NCI-H1048 (cell line): ENCODE measurements at regions not wholly inside any gene's neighbourhood (a gene's known extent, or its start where the extent isn't known, plus 50 kb on each side); places are given as distances from the start of the nearest gene placed in this dataset.
"Not testable (repeated sequence)": the region's sequence is repeated elsewhere in the genome, so short reads cannot be mapped to it uniquely, and the experiment has no call there.

Experiments used
- DNase-seq: peaks from one replicate; lab custom pipeline; 2025; lab: John Stamatoyannopoulos, UW

DNA sequence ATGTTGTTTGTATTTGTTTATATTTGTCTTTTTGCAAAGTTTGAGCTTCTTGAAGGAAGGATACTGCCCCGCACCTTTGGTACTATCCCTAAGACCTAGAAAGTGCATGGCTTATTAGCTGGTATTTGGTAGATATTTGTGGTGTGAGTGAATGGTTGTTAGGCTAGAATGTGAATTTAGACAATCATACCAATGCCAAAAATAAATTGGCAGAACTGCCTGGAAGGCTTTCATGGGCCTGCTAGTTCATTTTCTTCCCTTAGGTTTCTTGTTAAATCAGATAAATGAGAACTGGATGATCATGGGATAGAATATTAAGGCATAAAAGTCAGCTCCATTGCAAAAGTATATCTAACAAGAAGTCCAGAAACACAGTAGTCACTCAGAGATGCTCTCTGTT lies 147.5 kb upstream of the TSLP start:
- no peak for DNase-seq

DNA sequence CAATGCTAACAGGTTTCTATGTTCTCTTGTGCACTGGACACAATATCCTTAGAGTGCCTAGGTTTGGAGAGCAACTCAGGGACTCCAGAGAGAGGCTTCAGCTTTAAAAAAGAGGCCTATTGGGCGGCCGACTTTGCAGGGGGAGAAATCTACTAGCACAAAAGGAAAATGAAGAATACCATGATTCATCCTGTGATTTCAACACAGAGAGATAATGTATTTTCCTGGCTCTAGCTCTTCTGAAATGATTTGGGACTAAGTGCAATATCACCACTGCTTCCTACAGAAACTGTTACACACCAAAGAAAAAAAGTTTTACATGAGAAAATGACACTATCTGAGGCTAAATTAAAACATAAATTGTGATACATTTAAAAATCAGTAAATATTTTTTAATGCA lies 146.1 kb upstream of the TSLP start:
- no peak for DNase-seq

DNA sequence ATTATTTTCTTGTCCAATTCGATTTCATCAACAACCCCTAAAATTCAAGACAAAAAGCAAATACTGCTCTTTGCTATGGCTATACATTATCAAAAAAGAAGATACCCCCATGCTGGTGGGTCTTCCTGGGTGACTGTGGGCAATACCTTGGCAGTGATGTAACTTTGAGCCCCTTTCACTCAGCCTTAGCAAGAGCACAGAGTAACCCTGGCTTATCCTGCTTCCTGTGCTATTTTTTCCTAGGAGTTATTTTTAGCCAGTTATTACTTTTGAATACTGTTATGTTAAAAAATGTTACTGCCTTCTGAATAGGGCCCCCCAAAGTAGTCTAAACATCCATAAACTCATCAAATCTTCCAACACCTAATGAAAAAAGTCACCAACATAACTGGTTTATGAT lies 145.6 kb upstream of the TSLP start:
- no peak for DNase-seq

DNA sequence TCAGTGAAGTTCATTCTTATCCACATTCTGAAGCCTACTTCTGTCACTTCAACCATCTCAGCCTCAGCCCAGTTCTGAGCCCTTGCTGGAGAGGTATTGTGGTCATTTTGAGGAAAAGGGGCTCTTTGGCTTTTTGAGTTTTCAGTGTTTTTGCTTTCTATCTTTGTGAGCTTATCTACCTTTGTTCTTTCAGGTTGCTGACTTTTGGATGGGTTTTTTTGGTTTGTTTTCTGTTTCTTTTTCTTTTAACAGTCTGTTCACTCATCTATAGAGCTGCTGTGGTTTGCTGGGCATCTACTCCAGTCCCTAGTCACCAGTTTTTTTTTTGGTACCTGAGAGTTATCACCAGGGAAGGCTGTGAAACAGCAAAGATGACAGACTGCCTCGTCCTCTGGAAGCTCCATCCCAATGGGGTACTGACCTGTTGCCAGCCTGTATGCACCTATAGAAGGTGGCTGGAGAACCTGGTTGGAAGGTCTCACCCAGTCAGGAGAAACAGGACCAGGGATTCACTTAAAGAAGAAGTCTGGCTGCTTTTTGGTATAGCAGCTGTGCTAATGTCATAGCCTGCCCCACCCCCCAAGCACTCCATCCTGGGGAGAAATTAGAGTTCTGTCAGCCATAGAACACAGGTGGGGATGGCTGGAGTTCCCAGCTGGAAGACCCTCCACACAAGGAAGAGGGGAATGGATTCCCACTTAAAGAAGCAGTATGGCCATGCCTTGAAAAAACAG lies 138.6 kb upstream of the TSLP start:
- DNase-seq = no peak

DNA sequence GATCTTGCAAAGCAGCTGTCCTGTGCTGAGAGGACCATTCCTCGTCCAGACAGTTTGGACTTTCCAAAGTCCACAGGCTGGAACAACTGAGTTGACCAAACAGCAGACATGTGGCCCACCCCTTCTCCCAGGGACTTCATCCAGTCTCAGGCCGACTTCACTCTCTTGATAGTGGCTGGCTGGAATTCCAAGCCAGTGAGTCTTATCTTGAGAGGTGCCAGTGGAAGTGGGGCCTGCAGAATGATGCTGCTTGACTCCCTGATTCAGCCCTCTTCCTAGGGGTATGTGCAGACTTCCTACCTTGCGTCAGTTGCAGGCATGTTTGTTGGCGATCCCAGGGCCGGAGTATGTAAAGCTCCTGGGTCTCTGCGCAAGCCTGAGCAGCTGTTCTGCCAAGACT lies 131.4 kb upstream of the TSLP start:
- no peak for DNase-seq

DNA sequence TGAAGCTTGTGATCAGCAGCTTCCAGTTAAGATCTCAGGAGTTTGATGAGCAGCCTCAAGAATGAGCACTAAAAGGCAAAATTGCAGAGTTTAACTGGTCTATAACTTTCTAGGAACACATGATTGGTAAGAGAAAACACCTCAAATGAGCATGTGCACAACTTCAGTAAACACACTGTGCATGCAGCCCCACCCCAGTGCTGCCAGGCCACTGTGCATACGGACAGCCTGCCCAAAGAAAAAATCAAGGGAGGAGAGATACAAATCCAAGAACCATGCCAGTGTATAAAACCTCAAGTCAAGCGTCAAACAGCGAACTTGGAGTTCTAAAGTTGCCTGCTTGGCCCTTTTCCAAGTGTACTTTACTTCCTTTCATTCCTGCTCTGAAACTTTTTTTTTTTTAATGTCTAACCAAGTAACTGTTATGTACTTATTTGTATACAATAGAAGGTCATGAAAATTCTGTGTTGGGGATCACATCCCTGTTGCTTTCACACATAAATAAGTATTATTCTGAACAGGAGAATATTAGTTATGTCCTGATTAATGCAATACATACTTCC lies 125.6 kb upstream of the TSLP start:
- no peak for DNase-seq

DNA sequence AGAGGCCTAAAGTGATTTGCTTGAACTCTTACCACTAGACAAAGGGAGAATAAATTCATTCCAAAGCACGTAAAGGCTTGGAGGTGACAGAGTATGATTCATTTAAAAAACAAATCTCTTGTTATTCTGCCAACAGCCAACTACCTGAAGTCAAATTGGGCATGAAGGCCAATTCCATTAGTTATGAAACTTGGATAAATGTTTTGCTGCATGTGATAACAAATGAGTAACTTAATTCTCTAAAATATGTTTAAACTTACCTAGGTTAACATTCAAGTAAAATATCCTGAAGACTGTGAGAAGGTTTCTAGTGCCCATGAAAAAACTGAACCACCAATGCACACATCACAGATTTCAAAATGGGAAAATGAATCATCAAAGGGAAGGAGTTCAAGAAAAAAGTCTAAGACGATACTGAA lies 120.1 kb upstream of the TSLP start:
- DNase-seq = no peak

DNA sequence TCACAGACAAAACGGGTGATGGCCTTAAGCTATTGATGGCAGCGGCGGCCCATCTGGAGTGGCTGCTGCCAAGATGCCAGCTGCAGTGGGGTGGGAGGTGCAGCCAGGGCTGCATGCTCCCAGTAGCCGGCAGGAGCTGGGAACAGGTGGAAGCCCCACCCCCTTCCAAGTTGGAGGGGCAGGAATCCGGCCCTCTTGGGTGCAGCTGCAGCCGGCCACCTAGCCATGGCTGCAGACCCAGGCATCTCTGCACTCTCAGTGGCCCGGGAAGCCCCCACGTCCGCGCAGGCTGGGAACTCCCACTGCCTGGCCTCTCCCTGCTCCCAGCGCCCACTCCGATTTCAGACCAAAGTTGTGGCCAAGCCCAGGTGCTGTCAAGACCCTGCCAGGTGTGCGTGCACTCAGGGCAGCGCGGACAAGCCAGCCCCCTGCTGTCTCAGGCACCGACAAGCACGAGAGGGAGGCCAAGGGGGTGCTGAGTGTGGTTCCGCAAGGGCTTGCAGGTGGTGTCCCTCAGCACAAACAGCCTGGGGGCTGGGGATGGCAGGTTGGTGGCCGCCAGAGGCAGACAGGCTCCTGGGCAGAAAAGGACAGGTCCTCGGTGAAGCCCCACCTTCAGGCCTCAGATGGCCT lies 115.1 kb upstream of the TSLP start:
- DNase-seq = no peak

DNA sequence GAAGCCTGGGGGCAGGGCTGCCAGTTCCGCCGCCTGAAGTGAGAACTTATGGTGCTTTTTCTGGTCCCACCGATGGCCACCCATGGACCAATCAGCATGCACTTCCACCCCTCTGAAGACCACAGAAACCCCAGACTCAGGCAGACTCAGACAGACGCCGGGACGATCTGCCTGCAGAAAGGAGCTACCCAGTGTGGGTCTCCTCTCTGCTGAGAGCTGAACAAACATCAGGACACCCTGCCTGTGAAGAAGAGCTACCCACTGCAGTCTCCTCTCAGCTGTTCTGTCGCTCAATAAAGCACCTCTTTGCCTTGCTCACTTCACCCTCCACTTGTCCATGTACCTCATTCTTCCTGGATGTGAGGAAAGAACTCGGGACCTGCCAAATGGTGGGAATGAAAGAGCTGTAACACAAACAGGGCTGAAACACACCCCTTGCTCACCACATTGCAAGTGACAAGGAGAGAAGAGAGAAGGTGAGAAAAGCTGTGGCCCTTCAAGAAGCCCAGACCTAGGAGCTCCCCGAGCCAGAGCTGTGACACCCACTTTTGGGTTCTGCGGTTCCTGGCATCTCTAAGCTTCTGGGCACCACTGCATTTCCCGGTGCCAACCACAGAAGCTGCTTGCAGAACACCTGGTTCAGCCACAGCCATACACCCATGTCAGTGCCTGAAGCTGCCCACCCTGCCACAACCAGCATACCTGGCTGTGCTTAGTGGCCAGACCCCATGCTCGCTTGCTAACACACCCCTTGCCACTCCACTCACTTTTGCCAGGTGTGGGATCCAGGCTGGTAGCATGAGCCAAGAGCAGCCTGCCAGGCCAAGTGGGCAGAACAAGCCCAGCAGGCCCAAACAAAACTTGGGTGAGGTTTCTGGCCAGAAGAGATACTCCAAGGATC lies 114.3 kb upstream of the TSLP start:
- no peak for DNase-seq

DNA sequence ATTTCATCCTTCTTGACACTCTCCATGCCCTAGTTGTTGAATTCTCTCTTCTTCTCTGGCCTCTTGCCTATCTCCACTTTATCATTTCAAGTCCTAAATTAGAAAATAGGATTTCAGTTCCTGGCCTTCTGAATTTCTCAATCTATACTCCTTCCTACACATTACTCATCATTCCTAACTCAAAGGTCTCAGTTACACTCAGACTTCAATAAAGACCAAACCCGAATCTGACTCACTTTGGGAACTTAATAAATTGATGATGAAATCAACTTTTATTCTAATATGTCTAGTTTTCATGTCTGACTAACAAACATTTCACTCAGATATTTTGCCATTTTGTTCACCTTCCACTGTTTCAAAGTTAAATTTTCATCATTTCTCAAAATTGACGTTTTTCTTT lies 113.6 kb upstream of the TSLP start:
- no peak for DNase-seq

DNA sequence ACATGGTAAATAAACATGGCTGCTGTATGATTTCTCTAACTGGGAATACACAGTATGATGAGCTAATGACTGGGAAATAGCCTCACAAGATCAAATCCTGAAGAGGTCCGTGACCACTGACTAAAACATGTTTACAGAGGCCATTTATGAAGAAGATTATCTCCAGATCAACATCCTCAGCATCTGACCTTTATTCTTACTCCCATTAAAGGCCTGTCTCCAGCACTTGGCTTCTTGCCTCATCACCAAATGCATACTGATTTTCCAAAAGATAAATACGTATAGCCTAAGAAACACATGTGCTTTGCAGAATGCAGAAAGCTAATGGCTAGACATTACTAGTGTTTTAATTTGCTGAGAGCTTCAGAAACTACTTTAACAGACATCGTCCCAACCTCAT lies 108.0 kb upstream of the TSLP start:
- no peak for DNase-seq

DNA sequence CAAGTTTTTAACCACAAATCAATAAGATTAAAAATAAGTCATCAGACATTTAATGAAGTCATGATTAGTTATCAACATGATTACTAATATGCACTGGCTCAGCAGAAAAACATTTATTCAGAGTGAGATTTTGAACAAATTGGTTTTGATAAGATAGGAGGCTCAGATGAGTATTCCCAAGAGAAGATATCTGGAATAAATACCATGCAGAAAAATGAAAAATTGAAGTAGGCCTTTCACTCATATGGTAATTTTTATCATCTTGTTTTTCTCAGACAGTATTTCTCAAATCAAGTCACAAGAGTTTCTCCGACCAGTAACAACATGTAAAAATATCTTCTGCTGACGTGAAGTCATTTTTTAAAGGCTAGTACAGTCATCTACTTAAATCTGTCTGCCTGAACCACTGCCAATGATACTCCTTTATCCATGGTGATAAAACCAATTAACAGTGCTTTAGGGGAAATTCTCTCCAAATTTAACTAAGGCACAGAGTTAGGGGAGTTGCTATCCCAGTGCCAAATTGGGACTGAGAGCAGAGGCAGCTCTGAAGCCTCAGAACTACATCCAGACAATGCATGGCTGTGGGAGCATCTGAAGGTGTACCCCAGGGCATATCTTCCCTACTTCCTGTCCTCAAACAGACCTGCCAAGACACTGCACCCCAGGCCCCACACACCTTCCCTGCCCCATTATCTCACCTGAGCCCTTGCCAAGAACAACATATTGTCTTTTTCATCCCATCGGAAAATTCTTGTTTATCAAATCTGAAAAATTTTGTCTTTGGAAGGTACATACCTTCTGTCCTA lies 105.5 kb upstream of the TSLP start:
- DNase-seq = no peak

DNA sequence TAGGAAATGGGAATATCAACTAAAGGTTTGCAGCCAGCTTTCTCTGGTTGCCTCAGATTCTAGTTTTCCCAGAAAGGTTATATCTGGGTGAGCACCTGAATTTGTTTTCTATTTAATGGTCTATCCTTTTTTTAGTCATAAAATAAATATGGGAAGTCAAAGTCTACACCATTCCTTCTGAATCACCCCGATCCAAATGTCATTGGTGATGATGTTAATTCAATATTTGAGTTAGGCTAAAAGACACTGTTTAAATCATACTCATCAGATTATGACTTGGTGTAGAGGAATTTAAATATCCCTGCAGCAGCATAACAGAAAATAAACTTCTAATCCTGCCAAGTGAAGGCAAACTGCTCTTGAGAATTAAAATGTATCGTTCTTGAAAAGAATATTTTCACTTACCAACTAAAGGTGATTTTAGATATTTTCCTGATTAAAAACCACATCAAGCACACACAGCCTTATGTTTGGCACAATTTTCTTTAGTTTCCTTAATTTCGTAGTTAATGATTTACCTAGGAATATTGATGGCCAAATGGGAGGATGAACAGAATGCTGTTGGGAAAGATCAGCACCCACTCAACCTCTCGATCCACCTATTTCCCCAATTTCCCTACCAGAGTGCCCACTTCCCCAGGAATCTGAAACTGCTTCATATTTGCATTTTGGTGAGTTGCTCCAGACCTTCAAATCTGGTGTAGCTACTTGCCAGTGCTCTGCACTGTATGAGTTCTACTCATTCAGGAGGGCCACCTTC lies 103.1 kb upstream of the TSLP start:
- no peak for DNase-seq

DNA sequence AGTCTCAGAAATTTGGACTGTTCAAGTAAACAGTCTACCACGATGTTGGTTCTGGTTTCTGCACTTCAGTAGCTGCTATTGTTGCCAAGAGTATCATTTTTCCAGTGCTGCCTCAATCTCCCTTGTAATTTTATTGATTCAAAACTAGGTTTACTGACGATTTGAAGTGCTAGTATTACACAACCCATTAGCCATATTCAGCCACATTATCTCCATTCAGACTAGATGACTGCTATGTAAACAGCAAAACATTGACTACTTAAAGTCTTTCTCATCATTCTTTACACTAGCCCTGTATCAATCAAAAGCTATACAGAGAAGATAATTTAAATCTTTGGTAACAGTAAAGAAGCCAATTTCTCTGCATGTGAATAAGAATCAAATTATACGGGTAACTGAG lies 102.0 kb upstream of the TSLP start:
- no peak for DNase-seq

DNA sequence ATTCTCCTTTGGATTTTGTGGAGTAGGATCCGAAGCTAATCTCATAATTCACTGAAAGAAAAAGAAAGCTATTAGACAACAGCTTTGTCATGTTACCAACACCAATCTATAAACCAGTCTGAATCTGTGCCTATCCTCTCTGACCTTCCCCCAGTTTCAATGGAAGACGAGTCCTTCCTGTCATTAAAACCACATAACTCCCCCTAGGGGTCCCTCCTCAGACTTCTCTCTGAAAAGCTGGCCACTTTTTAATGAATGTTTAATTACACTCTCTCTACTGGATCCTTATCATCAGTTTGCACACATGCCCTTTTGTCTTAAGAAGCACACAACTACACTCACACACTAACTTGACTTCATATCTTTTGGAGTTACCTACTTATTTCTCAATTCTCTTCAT lies 98.0 kb upstream of the TSLP start:
- no peak for DNase-seq

DNA sequence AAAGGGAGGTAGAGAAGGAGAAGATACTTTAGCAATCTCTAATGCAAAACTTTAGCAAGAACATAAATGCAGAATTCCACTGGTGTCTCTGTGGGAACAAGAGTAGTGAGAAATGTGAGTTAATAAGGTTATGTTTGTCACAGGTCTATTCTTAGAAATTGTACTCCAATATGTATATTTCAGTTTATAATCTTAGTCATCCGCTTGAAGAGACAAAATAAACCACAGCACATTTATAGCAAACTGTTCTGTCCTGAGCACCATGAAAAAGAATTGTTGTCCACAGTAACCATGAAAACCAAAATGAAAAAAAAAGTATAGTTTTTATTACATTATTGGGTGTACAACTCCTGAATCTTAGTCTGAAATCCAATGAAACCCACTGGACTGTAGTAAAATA lies 93.6 kb upstream of the TSLP start:
- no peak for DNase-seq

DNA sequence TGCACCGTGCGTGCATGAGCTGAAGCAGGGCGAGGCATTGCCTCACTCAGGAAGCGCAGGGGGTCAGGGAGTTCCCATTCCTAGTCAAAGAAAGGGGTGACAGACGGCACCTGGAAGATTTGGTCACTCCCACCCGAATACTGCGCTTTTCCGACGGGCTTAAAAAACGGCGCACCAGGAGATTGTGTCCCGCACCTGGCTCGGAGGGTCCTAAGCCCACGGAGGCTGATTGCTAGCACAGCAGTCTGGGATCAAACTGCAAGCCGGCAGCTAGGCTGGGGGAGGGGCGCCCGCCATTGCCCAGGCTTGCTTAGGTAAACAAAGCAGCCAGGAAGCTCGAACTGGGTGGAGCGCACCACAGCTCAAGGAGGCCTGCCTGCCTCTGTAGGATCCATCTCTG lies 85.6 kb upstream of the TSLP start:
- not testable (repeated sequence) for DNase-seq

DNA sequence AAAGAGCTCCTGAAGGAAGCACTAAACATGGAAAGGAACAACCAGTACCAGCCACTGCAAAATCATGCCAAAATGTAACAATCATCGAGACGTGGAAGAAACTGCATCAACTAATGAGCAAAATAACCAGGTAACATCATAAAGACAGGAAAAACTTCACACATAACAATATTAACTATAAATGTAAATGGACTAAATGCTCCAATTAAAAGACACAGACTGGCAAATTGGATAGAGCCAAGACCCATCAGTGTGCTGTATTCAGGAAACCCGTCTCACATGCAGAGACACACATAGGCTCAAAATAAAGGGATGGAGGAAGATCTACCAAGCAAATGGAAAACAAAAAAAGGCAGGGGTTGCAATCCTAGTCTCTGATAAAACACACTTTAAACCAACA lies 83.9 kb upstream of the TSLP start:
- not testable (repeated sequence) for DNase-seq

DNA sequence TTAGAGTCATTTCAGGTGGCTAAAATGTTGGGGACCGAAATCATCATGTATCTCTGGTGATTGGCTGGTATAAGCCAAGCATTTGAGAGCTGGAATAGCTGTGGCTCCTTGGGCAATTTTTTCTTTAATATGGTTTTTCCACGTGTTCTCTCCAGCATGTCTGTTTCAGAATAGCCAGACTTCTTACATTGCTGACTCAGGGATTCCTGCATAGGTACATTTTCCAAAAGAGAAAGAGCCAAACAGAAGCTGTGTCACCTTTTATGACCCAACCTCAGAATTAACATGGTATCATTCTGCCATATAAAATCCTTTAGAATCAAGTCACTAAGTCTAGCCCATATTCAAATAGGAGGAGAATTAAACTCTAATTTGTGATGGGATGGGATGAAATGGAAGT lies 74.8 kb upstream of the TSLP start:
- DNase-seq = no peak

DNA sequence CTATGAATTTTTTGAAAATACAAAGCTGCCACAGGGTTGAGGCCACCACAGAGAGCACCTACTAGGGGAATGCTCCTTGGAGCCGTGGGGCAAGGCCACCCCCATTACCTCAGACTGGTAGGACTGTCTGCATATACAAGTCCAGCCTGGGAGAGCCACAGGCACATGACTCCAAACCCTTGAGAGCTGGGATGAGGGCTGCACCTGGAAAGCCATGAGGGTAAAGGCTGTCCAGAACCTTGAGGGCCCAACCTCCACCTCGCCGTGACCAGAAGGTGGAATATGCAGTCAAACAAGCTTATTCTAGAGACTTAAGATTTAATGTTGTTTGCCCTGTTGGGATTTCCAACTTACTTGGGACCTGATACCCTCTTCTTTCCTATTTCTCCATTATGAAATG lies 69.5 kb upstream of the TSLP start:
- no peak for DNase-seq

DNA sequence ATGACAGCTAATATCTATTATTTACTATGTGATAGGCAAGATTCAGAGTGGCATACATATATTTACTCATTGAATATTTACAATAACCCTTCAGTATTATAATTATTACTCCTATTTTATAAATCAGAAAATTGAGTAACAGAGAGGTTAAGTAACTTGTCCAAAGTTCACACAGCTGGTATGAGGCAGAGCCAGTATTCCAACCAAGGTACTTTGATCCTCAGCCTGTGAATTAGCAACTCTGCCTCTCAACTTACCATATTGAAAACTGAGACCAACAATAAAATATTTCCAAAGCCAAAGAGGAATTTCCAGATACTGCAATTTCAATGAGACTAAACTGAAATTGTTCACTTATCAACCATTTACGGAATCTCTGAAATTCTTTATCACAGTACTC lies 67.9 kb upstream of the TSLP start:
- DNase-seq = no peak
